Mesenteric fat pad (tissue), 1 donor: ENCODE measurements at regions not wholly inside any gene's neighbourhood (a gene's known extent, or its start where the extent isn't known, plus 50 kb on each side); places are given as distances from the start of the nearest gene placed in this dataset.

Source experiments
- DNase-seq: peaks from one replicate; pipeline ENCODE4 v3.0.0-alpha.2; 2020; ENCODE audit warnings: low spot score
- donor health status: DM: yes; HTN: yes; CAD: no.

DNA sequence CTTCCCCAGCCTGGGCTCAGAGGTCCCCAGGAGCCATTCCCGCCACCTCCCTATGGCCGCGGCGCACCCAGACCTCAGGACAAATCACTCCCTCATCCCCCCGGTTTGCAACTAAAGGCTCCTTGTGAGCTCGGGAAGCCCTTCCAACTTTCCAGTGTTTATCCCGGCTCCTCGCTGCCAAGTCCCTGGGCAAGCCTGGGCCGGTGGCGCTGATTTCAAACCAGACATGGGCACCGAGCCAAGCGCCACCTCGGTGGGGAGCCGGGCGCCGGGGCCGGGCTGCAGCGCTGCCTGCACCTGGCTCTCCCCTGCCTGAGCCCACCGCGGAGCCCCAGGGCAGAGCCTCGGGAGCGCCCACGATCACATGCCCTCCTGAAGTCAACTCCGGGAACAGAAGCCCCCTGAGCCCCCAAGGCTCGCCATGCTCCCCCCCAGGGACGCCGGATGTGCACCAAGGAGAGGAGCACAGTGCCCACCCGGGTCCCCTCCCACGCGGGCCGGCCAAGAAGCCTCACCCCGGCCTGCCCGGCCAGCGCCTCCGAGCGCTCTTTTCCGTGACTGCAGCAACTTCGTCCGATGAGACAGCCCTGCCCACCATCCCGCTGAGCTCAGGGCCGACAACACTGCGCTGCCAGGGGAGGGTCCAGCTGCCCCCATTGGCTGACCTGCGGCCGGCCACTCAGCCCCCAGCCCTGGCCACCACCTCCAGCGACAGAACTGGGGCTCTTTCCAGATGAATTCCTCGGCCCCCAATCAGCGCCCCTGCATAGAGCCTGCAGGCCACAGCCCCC lies 50.0 kb downstream of the NCOR2 start:
- DNase-seq = no peak

DNA sequence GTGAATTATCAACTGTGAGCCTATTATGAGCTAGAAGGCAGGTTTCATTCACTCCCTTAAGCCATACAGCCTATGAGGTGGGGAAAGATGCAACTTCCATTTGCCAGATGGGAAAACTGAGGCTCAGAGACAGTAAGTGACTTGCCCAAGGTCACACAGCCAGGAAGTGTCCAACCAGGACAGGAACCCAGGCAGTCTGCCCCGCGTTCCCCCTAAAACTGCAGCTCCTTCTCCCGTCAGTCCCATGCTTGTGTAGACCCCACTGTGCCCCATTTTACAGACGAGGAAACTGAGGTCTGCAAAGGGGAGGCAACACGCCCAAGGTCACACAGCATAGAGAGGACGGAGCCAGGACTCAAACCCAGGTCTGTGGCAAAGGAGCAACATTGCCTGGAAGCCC lies 50.6 kb downstream of the NCOR2 start:
- no peak for DNase-seq

DNA sequence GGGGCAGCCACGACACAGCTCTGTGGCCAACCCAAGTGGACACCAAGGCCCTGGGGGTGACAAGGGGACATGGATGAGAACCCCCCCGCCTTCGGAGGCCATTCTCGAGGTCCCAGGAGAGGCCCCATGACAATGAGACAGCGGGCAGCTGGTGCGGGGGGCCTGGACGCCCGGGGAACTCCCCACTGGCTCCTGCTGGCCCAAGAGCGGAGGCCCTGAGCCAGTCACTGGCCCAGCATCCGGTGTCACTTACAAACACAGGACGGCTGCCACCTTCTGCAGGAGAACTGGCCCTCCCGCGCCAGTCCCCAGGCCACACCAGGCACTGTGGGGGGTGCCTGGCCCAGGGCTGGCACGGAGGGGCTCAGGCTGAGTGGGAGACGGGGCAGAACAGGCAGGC lies 51.4 kb downstream of the NCOR2 start:
- no peak for DNase-seq

GRCh38 chr12:124514996-124515932 lies 52.1 kb downstream of the NCOR2 start:
- no peak for DNase-seq

- DNase-seq = no peak
Observed at GRCh38 chr12:124514145-124514995, 53.0 kb downstream of the NCOR2 start.

GRCh38 chr12:124513297-124513867 lies 54.0 kb downstream of the NCOR2 start:
- no peak for DNase-seq

DNA sequence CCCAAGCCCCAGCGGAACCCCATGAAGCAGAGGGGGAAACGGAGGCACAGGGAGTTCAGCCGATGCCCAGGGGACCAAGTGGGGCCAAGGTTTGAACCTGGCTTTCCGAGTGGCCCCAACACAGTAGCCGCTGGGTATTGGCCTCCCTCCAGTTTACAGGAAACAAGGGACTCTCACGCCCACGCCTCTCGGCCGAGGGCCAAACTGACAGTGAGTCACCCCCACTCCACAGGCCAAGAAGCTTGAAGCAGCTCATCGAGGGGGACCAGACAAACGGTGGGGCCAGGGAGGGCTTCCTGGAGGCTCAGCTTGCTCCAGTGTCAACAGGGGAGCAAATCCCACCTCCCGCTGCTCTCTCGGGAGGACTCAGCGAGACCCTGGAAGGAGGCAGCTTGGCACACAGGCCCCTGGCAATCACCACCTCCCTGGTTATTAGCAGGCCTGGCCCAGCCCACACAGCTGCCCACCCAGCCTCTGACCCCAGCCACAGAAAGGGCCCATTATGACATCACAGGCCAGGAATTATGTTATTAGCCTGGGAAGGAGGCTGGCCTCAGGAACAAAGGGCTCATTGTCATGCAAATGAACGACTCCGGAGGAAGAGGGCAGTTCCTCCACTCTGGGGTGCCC lies 54.6 kb downstream of the NCOR2 start:
- peak; percentile 96 for DNase-seq

DNA sequence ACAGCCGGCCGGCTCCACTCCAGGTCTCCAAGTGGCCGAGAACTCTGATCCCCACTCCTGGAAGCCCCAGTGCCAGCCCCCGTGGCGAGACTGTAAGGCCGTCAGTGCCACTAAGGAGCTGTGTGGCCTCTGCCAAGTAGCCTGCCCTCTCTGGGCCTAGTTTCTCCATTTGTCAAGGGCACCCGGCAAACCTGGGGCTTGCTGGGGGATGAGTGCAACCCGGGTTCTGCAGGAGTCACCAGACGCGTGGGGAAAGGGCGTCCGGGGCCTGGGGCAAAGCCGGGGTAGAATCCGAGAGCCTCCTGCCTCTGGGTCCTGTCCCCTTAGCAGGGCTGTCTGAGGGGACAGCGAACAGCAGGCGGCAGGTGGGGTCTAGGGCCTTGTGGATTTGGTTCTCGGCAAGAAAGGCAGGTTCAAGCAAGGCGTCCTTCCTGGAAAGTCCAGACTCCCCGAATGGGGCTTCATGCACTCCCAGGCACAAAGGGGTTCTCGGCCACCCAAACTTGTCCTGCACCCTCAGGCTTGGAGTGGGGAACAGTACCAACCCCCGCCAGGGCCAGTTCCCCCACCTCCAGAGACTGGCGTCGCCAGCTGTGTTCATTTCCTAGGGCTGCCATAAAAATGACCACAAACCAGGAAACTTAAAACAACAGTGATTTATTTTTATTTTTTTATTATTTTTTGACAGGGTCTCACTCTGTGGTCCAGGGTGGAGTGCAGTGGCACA lies 56.0 kb downstream of the NCOR2 start:
- no peak for DNase-seq

DNA sequence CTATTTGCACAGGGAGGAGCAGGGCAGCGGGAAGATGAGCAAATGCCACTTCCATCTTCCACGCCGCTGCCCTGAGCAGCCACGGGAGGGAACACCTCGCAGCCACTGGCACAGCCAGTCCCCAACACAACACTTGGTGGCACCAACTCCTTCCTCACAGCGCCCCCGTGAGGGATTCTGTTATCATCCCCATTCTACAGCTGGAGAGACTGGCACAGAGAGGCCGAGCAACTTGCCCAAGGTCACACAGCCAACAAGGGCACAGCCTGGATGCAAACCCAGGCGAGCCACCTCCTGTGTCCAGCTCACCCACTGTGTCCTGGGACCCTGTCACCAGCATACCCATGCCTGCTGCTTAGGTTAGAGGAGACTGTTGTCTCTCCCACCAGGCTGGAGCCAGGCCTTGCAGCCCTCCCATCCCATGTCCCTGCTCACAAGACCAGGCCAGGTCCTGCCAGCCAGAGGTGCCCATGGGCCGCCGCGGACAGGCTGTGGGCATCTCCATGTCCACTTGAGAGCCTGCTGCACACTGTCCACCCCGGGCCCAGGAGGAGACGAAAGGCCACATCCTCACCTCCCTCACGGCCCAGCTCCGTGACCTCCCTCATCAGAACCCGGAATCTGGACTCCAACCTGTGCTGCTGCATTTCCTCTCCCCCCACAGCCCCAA lies 57.0 kb downstream of the NCOR2 start:
- no peak for DNase-seq

DNA sequence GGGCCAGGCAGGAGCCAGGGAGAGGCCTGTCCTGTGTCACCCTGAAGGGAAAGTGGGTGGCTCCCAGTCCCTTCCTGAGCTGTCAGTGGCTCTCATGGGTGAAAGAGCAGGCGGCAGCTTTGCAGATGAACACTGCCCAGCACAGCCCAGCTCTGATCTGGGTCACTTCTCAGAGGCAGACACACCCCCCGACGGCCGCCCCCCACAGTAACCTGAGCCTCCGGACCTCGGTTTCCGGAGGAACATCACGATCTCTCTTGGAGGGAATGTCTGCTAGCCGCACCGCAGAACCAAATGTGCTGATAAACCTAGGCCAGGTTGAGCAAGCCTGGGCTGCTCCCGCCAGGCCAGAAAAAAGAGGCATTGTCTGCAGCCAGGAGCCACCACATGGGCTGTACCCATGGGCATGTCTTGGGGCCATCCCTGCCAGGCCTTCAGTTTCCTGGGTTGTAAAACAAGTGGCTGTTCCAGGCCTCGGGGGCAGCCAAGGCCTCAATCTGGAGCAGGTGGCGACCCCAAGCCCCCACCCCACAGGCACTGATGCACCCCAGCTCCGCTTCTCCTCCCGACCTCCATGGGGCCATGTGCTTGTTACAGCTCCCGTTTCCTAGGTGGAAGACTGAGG lies 57.6 kb downstream of the NCOR2 start:
- no peak for DNase-seq

GRCh38 chr12:124509300-124509675 lies 58.1 kb downstream of the NCOR2 start:
- no peak for DNase-seq

DNA sequence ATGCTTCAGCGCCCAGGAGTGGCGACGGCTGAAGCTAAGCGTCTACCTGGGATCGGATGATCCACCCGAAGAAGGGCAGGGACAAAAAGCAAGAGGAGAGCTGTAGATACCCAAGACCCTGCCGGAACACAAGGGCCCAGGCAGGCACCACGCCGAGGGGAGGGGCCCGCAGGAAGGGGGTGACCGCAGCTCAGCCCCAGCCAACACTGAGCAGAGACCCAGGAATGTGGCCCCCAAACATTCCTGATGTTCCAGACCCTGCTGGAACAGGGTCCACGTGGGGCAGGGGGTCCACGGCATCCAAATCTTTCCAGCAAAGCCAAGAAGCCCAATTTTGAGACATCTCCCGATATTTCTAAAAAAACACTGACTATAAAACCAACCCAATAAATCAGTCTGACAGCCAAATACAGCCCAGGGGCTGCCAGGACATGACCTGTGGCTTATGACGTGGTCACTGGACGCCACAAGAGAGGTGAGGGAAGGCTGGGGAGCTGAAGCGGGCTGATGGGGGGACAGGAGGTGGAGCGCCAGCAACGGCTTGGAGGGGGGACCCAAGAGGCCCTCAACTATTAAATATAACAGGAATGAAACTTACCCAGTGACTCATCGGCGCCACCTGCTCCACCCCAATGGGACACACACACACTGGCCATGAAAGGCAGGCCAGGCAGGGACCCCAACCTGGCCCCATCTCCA lies 58.9 kb downstream of the NCOR2 start:
- DNase-seq = no peak

- no peak for DNase-seq
Observed at GRCh38 chr12:124507188-124508109, 60.0 kb downstream of the NCOR2 start.

DNA sequence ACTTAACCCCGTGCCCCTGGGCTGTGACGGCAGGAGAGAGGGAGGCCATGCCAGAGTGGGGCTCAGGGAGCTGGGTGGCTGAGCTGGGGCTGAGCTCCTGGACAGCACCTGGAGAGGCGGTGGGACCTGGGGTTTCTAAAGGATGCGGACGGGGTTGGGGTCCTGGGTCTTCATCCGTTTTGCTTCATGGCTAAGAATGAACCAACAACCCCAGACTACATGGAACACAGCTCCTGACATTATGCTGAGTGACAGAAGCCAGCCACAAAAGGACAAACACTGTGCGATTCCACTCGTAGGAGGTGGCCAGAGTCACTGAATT lies 60.6 kb downstream of the NCOR2 start:
- no peak for DNase-seq

- no peak for DNase-seq
Observed at GRCh38 chr12:124506145-124506831, 61.1 kb downstream of the NCOR2 start.

DNA sequence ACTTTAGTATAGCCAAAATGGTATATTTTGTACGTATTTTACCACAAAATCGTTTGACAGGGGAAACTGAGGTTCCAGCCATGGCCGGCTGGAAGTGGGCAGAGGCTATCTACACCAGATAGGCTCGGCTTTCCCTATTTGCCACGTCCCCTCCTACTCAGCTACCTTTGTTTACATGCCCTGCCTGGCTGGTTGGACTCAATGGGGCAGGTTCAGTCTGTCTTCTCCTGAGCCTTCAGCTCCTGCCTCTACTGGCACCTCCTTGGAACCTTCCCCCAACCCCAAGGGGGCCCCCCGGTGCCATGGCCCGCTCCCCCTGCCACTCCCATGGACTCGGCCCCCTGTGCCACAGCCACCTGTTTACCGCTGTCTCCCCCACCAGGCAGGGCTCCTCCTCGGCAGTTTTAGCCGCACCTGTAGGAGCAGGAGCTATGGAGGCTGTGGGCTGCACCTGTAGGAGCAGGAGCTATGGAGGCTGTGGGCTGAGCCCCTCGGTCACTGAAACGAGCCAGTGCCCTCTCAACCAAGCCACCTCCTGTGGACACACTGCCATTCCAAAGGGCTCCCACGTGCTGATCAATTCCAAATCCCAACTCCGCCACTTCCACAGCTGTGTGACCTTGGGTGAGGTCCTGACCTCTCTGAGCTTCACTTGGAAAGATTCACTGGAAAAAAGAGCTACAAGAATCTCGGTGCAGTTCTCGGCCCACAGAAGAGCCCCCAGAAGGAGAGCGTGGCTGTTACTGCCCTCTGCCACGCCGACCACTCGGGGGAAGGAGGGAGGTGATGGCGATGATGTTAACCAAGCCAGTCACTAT lies 62.2 kb downstream of the NCOR2 start:
- DNase-seq = no peak
